ENCODE measurements at regions not wholly inside any gene's neighbourhood (a gene's known extent, or its start where the extent isn't known, plus 50 kb on each side); places are given as distances from the start of the nearest gene placed in this dataset.
A peak's percentile ranks its signal among the peaks of the same experiment; 100 is the strongest.

DNA sequence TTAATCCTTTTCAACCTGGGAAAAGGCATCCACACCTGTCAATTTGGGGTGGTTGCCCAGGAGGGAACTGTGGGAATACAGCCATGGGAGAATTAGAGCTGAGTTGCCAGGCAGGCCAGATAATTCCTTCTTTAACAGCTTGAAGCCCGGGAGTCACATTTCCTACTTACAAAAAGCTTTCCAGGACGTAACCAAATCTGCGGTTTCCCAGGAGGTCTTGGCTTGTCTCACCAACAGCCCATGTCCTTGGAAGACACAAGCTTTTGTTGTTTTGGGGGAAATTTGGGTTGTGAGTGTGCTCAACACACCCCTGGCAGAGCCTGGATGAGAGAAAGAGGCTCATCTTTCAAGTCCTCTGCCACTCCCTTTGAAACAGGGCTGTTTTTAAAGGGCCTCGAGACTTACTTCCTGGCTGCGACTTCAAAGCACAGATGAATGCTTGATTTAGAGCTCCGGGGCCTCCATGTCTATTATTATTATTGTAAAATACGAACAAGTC, 465.9 kb upstream of the BTBD3 start:
- TF ChIP-seq, protein P1, sequence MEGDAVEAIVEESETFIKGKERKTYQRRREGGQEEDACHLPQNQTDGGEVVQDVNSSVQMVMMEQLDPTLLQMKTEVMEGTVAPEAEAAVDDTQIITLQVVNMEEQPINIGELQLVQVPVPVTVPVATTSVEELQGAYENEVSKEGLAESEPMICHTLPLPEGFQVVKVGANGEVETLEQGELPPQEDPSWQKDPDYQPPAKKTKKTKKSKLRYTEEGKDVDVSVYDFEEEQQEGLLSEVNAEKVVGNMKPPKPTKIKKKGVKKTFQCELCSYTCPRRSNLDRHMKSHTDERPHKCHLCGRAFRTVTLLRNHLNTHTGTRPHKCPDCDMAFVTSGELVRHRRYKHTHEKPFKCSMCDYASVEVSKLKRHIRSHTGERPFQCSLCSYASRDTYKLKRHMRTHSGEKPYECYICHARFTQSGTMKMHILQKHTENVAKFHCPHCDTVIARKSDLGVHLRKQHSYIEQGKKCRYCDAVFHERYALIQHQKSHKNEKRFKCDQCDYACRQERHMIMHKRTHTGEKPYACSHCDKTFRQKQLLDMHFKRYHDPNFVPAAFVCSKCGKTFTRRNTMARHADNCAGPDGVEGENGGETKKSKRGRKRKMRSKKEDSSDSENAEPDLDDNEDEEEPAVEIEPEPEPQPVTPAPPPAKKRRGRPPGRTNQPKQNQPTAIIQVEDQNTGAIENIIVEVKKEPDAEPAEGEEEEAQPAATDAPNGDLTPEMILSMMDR (conservative IDR thresholded peaks at IDR 0.05; ENCODE audit: control insufficient read depth, insufficient read depth, low read depth, low read length), result no peak
- peak; percentile 63 for DNase-seq (ENCODE audit: low read depth)
- H3K4me3 ChIP-seq (ENCODE audit: control insufficient read depth, low read depth, low read length), result no peak overlapping the region

GRCh38 chr20:11452326-11452725, 465.4 kb upstream of the BTBD3 start:
- H3K4me3 ChIP-seq (ENCODE audit: control insufficient read depth, low read depth, low read length), result no peak overlapping the region
- DNase-seq (ENCODE audit: low read depth), result peak; percentile 48
- TF ChIP-seq, protein P1 (conservative IDR thresholded peaks at IDR 0.05; ENCODE audit: control insufficient read depth, insufficient read depth, low read depth, low read length), result no peak

- TF ChIP-seq, protein P1 (conservative IDR thresholded peaks at IDR 0.05; ENCODE audit: control insufficient read depth, insufficient read depth, low read depth, low read length), result no peak
- DNase-seq (ENCODE audit: low read depth), result peak; percentile 77
- no peak overlapping the region for H3K4me3 ChIP-seq (ENCODE audit: control insufficient read depth, low read depth, low read length)
These were observed 464.3 kb upstream of the BTBD3 start for GRCh38 chr20:11453430-11453829.

DNA sequence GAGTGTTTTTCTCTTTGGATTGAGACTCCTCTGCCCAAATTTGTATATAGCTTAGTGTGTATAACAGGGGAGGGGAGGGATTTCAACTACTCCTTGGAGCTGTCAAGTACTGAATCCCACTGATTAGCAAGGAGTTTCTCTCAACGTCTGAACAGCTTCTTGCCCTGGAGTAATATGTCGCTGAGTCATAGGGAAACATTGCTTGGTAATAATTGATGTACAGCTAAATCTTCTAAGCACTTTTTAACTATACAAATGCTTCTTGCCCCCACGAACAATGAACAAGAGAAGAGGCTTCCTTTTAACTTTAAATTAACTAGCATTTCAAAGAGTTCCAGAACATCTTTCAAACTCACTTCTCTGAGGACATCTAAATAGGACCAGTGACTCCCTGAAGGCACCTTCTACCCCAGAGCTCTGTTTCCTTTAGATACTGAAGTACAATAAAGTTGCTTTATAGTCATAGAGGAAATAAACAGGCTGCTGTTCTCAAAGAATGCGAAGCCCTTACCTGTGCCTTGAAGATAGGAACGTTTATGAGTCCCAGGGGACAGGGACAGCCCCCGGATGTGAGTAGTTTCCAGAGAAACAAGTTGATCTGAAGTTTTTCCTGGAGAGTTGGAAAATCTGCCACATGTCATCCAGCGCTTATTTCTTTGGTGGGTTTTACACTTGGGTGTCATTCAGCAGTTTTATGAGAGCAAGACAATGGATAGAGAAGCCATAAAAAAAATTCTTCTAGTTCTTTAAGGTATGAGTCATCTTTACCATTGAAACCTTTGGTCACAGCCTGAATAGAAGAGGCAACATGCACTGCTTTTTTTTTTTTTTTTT, 462.5 kb upstream of the BTBD3 start:
- H3K4me3 ChIP-seq (ENCODE audit: control insufficient read depth, low read depth, low read length), result no peak overlapping the region
- peak; percentile 69 for DNase-seq (ENCODE audit: low read depth)

GRCh38 chr20:11457488-11457887, 460.2 kb upstream of the BTBD3 start:
- TF ChIP-seq, protein P1 (conservative IDR thresholded peaks at IDR 0.05; ENCODE audit: control insufficient read depth, insufficient read depth, low read depth, low read length), result no peak
- DNase-seq (ENCODE audit: low read depth), result no peak
- no peak overlapping the region for H3K4me3 ChIP-seq (ENCODE audit: control insufficient read depth, low read depth, low read length)

More for the DNA sequence above, 462.5 kb upstream of the BTBD3 start:
- TF ChIP-seq, protein P1 (conservative IDR thresholded peaks at IDR 0.05; ENCODE audit: control insufficient read depth, insufficient read depth, low read depth, low read length), result no peak

GRCh38 chr20:11459090-11459890, 458.4 kb upstream of the BTBD3 start:
- no peak for DNase-seq (ENCODE audit: low read depth)
- TF ChIP-seq, protein P1 (conservative IDR thresholded peaks at IDR 0.05; ENCODE audit: control insufficient read depth, insufficient read depth, low read depth, low read length), result no peak
- H3K4me3 ChIP-seq (ENCODE audit: control insufficient read depth, low read depth, low read length), result no peak overlapping the region

All from fibroblast of mammary gland (primary cell).